ENCODE measurements at regions not wholly inside any gene's neighbourhood (a gene's known extent, or its start where the extent isn't known, plus 50 kb on each side); places are given as distances from the start of the nearest gene placed in this dataset.

GRCh38 chr2:35356332-35356731 is 999.2 kb upstream of the CRIM1 start:
- TF ChIP-seq EP300 (IDR thresholded peaks at IDR 0.05), result no peak
- TF ChIP-seq, protein P1, sequence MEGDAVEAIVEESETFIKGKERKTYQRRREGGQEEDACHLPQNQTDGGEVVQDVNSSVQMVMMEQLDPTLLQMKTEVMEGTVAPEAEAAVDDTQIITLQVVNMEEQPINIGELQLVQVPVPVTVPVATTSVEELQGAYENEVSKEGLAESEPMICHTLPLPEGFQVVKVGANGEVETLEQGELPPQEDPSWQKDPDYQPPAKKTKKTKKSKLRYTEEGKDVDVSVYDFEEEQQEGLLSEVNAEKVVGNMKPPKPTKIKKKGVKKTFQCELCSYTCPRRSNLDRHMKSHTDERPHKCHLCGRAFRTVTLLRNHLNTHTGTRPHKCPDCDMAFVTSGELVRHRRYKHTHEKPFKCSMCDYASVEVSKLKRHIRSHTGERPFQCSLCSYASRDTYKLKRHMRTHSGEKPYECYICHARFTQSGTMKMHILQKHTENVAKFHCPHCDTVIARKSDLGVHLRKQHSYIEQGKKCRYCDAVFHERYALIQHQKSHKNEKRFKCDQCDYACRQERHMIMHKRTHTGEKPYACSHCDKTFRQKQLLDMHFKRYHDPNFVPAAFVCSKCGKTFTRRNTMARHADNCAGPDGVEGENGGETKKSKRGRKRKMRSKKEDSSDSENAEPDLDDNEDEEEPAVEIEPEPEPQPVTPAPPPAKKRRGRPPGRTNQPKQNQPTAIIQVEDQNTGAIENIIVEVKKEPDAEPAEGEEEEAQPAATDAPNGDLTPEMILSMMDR (IDR thresholded peaks at IDR 0.05), result no peak
